ENCODE measurements at regions not wholly inside any gene's neighbourhood (a gene's known extent, or its start where the extent isn't known, plus 50 kb on each side); places are given as distances from the start of the nearest gene placed in this dataset.

DNA sequence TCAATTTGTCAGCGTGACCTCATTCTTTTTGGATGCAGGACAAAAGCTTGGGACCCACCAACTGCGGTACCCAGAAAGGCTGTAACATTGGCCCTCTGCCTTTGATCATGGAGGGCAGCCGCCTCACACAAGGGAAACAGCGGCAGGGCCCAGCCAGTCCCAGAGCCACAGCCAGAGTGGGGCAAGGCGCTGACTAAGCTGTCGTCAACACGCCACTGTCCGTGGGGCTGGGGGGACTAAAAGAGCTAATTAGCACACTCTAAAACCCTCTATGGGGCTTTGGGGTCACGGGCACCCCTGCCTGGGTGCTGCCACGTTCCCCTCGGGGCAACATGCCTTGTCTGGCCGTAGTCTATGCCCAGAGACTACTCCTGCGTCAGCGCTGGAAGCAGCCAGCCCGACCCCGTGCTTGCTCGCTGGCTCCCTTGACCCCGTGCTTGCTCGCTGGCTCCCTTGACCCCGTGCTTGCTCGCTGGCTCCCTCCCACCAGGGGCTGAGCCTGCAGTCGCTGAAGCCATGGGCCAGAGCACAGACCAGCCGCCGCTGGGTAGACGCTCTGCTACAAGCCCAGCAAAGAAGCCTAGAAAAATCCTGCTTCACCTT lies 598.4 kb downstream of the MBD2 start (continued):
- TF ChIP-seq POLR2AphosphoS5 (IDR thresholded peaks at IDR 0.05; ENCODE audit: control insufficient read depth, insufficient read depth, low read depth, low read length): no peak
- TF ChIP-seq NBN (IDR thresholded peaks at IDR 0.05; ENCODE audit: low read depth): no peak
- TF ChIP-seq ZBTB40 (IDR thresholded peaks at IDR 0.05): no peak
- no peak for TF ChIP-seq ZBTB40 (CRISPR knock-in tag; IDR thresholded peaks at IDR 0.05)

Data from K562 (cell line).